Keratinocyte (primary cell): ENCODE measurements at regions not wholly inside any gene's neighbourhood (a gene's known extent, or its start where the extent isn't known, plus 50 kb on each side); places are given as distances from the start of the nearest gene placed in this dataset.

Experiments used
- CTCF ChIP-seq, 3 experiments: IDR thresholded peaks in 1 of 3; conservative IDR thresholded peaks in 1 of 3; optimal IDR thresholded peaks in 1 of 3; 2 replicates in 2 of 3; 3 replicates in 1 of 3; pipeline versions ENCODE3 to v1.5.1; 2011; ENCODE audit warnings: low read length in 3 of 3, mild to moderate bottlenecking in 3 of 3, moderate library complexity in 2 of 3, control low read depth in 1 of 3, inconsistent platforms in 1 of 3; ENCODE audit not compliant: insufficient read depth in 2 of 3; ENCODE audit errors: extremely low read depth in 1 of 3
- EZH2 ChIP-seq: IDR thresholded peaks from one replicate; pipeline ENCODE4 v1.6.1; 2012; ENCODE audit warnings: inconsistent platforms, mild to moderate bottlenecking, low read length, moderate library complexity

- TF ChIP-seq EZH2 (no peak), CTCF (optimal IDR thresholded peaks at IDR 0.05 in 1 of 3, IDR thresholded peaks at IDR 0.05 in 1 of 3, conservative IDR thresholded peaks at IDR 0.05 in 1 of 3; ENCODE audit: extremely low read depth in 1 of 3, insufficient read depth in 2 of 3, low read length in 3 of 3) (no peak)
Measured at GRCh38 chr2:179348906-179349305, 84.3 kb upstream of the SESTD1 start.
